Mucosa of rectum (tissue), 2 donors: ENCODE measurements at regions not wholly inside any gene's neighbourhood (a gene's known extent, or its start where the extent isn't known, plus 50 kb on each side); places are given as distances from the start of the nearest gene placed in this dataset.

Source experiments
- H3K27ac ChIP-seq, 2 donors: one replicate each; pipeline ENCODE4 v1.7.0; 2013; ENCODE audit warnings: inconsistent platforms in 2 of 2, low read depth in 2 of 2, low read length in 2 of 2
- H3K27me3 ChIP-seq, 2 donors: one replicate each; pipeline ENCODE4 v1.7.0; 2013; ENCODE audit warnings: low read length in 2 of 2; ENCODE audit not compliant: control insufficient read depth in 2 of 2, insufficient read depth in 2 of 2
- H3K36me3 ChIP-seq, 2 donors: one replicate each; pipeline ENCODE4 v1.7.0; 2013; ENCODE audit warnings: low read length in 2 of 2; ENCODE audit not compliant: control insufficient read depth in 2 of 2, insufficient read depth in 2 of 2
- H3K4me1 ChIP-seq, 2 donors: one replicate each; pipeline ENCODE4 v1.7.0; 2013; ENCODE audit warnings: low read length in 2 of 2, mild to moderate bottlenecking in 1 of 2; ENCODE audit not compliant: control insufficient read depth in 2 of 2, insufficient read depth in 2 of 2
- H3K4me3 ChIP-seq, 2 donors: one replicate each; pipeline ENCODE4 v1.7.0; 2013; ENCODE audit warnings: low read length in 2 of 2
- H3K9ac ChIP-seq, 2 donors: one replicate each; pipeline ENCODE4 v1.7.0; 2013; ENCODE audit warnings: low read length in 2 of 2, low read depth in 1 of 2, mild to moderate bottlenecking in 1 of 2
- H3K9me3 ChIP-seq, 2 donors: one replicate each; pipeline ENCODE4 v1.7.0; 2013; ENCODE audit warnings: low read length in 2 of 2; ENCODE audit not compliant: control insufficient read depth in 2 of 2
- donor health status: healthy.
- donor health status: Normal muscosa, but diverticular disease.

DNA sequence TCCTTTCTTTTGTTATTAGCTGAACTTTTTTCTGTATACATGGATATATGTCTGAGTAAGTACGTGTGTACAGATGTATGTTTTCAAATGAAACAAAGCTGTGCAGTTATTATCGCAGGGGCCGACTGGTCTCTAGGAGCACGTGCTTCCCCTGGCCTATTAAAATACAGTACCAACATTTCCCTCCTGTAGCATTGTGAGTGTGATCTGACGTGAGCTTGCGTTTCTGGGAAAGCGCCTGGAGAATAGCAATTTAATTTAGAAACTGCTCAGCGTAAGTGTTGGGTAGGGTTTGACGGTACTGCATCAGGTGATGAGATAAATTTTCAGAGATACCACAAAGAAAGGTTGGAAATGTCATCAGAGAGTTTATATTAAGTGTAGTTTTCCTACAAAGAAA is 173.3 kb downstream of the FBXO8 start:
- Histone ChIP-seq H3K9ac (no peak overlapping the region), H3K27me3 (no peaks in the 10 kb centered on the region), H3K27ac (no peak overlapping the region), H3K4me3 (no peak overlapping the region), H3K4me1 (no peaks in the 10 kb centered on the region), H3K9me3 (no peaks in the 10 kb centered on the region), H3K36me3 (no peaks in the 10 kb centered on the region)

DNA sequence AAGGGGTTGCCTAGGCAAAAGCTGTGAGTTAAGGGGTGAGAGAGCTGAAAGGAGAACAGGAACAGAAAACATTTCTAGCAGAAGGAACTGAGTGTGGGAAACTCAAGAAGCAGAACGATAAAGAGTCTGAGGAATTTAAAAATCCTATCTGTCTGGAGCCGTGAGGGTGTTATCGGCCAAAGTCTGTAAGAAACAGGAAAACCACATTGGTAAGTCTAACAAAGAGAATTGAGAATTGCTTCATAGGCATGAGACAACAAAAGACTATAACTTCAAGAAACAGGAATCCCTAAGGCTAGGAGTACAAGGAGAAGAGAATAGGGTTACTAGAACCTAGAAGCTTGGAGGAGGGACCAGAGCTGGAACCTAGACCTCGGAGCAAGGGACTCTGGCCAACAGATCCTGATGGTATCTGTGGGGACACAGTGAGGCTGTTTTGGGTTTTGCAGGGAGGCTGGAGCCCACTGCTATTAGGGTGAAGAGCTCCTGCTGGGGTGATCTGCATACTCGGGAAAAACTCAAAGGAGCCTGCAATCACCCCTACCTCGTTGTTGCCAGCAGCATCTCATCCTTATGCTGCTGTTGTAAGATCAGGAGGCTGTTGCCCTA is 175.6 kb downstream of the FBXO8 start:
- Histone ChIP-seq H3K4me1 (no peaks in the 10 kb centered on the region), H3K9me3 (no peaks in the 10 kb centered on the region), H3K36me3 (no peaks in the 10 kb centered on the region), H3K27me3 (no peaks in the 10 kb centered on the region), H3K9ac (no peak overlapping the region), H3K27ac (no peak overlapping the region), H3K4me3 (no peak overlapping the region)

DNA sequence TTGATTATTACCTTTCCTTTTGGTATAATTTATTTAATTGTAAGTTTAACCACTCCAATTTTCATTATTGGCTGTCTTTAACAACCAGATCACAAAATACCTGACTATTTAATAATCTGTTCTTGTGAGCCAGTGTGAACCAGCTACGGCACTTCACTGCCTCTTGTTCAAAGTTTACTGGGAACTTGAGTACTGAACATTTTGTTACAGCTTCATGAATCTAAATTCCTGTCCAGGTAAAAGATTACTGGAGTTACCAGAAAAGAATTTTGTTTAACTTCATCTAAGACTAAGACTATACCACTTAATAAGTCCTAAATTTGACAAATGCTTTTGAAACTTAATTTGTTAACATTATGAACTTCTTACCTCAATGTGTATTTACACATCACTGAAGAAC is 178.3 kb downstream of the FBXO8 start:
- Histone ChIP-seq H3K36me3 (no peaks in the 10 kb centered on the region), H3K4me1 (no peaks in the 10 kb centered on the region), H3K4me3 (no peak overlapping the region), H3K9me3 (no peaks in the 10 kb centered on the region), H3K27me3 (no peaks in the 10 kb centered on the region), H3K9ac (no peak overlapping the region), H3K27ac (no peak overlapping the region)

DNA sequence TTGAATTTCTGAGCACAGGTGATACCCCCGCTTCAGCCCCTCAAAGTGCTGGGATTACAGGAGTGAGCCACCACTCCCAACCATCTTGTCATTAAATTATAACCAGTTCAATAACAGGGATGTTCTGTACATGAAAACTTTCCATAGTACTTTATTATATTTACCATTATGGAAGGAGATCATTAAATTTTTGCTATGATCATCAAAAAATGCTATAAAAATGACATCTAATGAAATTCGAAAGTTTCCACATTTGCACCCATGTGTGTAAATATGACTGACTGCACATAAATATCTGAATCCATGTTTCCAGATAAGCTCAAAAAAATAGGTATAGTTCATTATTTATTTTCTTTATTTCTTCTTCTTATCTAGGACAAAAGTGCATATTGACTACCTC is 182.6 kb downstream of the FBXO8 start:
- Histone ChIP-seq H3K9me3 (no peaks in the 10 kb centered on the region), H3K27me3 (no peaks in the 10 kb centered on the region), H3K27ac (no peak overlapping the region), H3K9ac (no peak overlapping the region), H3K36me3 (no peaks in the 10 kb centered on the region), H3K4me1 (no peaks in the 10 kb centered on the region), H3K4me3 (no peak overlapping the region)

DNA sequence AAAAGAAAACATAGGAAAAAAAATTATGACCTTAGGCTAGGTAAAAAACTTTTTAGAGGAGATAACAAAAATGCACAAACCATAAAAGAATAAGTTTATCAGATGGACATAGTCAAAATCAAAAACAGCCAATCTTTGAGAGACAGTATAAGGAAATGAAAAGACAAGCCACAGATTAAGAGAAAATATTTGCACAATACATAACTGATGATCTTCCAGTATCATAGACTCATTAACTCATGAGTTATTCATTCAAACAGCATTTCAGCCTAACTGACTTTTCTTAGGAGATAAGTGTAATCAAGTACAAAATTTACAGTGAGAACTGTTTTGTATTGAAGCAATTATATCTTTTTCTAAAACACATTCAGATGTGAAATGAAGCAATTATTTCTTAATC is 183.8 kb downstream of the FBXO8 start:
- H3K9ac ChIP-seq: no peak overlapping the region
- H3K27me3 ChIP-seq: no peaks in the 10 kb centered on the region
- H3K4me1 ChIP-seq: no peaks in the 10 kb centered on the region
- H3K4me3 ChIP-seq: no peak overlapping the region
- no peaks in the 10 kb centered on the region for H3K36me3 ChIP-seq
- no peaks in the 10 kb centered on the region for H3K9me3 ChIP-seq
- no peak overlapping the region for H3K27ac ChIP-seq

DNA sequence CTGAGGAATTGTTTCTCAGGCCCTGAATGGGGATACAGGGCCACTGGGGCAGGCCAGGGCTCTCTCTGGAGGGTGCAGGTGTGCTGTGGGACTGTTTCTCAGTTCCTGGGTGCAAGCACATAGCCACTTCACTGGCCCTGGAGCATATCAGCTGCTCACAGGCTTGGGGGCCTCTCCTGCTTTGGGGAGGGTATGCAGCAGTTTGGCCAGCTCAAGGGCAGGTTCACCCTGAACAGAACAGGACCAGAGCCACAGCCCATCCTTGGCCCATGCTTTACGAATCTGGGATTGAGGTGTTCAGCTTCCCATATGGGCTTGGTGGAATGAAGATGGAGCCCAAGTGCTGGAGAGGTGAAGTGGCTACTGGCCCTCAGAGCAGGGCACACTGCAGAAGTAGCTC is 186.5 kb downstream of the FBXO8 start:
- Histone ChIP-seq H3K9ac (no peak overlapping the region), H3K9me3 (no peaks in the 10 kb centered on the region), H3K36me3 (no peaks in the 10 kb centered on the region), H3K4me3 (no peak overlapping the region), H3K27ac (no peak overlapping the region), H3K4me1 (no peaks in the 10 kb centered on the region), H3K27me3 (no peaks in the 10 kb centered on the region)

DNA sequence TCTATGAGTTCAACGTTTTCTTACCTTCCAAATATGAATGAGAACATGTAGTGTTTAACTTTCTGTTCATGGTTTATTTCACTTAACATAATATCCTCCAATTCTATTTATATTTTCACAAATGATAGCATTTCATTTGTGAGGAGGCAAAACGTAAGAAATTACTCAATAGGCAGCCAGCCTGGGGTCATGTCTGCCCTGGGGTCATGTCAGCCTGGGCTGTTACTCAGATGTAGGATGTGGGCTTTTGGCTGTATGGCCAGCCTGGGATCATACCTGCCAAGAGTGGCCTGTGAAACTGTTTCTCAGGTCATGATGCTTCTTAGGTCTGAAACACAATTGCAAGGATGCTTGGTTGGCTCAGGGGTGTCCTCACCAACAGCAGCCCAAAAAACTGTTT is 187.0 kb downstream of the FBXO8 start:
- H3K27ac ChIP-seq: no peak overlapping the region
- no peak overlapping the region for H3K9ac ChIP-seq
- H3K4me1 ChIP-seq: no peaks in the 10 kb centered on the region
- no peaks in the 10 kb centered on the region for H3K36me3 ChIP-seq
- H3K27me3 ChIP-seq: no peaks in the 10 kb centered on the region
- no peak overlapping the region for H3K4me3 ChIP-seq
- no peaks in the 10 kb centered on the region for H3K9me3 ChIP-seq

DNA sequence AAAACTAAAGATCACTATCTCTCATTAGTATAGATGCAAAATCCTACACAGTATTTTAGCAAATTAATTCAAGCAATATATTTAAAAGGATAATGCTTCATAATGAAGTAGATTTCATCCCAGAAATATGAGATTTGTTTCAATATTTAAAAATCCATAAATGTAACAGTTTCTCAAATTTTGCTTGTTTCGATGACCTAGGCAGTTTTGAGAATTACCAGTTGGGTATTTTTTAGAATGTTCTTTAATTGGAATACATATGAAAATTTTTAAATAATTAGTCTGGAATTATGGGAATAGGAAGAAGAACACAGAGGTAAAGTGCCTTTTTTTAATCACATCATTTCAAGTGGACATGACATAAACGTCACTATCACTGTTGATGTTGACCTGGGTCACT is 192.3 kb downstream of the FBXO8 start:
- Histone ChIP-seq H3K4me1 (no peaks in the 10 kb centered on the region), H3K4me3 (no peak overlapping the region), H3K9me3 (no peaks in the 10 kb centered on the region), H3K27me3 (no peaks in the 10 kb centered on the region), H3K36me3 (no peaks in the 10 kb centered on the region), H3K9ac (no peak overlapping the region), H3K27ac (no peak overlapping the region)

DNA sequence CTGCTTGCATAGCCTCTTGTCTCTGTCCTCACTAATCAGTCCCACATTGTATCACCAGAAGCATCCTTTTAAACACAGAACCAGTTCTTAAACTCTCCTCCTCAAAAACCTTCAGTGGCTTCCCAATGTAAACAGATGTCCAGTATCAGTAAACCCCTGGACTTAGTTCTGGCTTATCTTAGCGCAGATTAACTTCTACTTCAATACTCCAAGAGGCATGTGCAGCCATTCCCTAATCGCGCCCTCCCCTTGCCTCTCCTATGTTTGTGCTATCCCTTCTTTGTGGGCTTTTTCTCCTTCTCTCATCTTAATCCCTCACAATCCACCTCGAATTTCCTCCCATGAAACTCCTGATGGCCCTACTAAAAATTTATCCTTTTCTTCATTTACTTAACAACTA is 193.8 kb downstream of the FBXO8 start:
- Histone ChIP-seq H3K27me3 (no peaks in the 10 kb centered on the region), H3K9ac (no peak overlapping the region), H3K9me3 (no peaks in the 10 kb centered on the region), H3K4me3 (no peak overlapping the region), H3K4me1 (no peaks in the 10 kb centered on the region), H3K36me3 (no peaks in the 10 kb centered on the region), H3K27ac (no peak overlapping the region)

DNA sequence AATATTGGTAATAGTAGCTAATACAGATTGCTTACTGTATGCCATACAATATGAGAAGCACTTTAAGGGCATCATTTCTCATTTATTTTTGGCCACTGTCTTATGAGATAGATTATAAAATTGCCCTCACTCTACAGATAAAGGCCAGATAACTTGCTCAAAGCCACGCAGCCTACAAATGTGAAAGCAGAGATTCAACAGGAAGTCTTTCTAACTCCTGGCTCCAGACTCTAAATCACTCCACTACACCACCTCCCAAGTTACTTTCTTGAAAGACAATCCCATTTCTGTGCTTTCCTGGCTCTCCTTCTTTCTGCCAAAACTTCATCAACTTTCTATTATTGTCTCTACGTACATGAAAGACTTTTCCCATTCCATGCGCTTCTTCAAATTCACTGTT is 194.7 kb downstream of the FBXO8 start:
- Histone ChIP-seq H3K27ac (no peak overlapping the region), H3K4me3 (no peak overlapping the region), H3K4me1 (no peaks in the 10 kb centered on the region), H3K36me3 (no peaks in the 10 kb centered on the region), H3K9me3 (no peaks in the 10 kb centered on the region), H3K9ac (no peak overlapping the region), H3K27me3 (no peaks in the 10 kb centered on the region)
